H9 (cell line): ENCODE measurements at regions not wholly inside any gene's neighbourhood (a gene's known extent, or its start where the extent isn't known, plus 50 kb on each side); places are given as distances from the start of the nearest gene placed in this dataset.

Experiments
- DNase-seq: peaks from one replicate; pipeline ENCODE4 v3.0.0-alpha.2; 2017
- H2AFZ ChIP-seq: one replicate; pipeline ENCODE4 v1.6.1; 2013; ENCODE audit warnings: mild to moderate bottlenecking, low read length, control low read depth, moderate library complexity
- H2AK5ac ChIP-seq: 2 replicates; pipeline ENCODE4 v1.6.1; 2013; ENCODE audit warnings: low read length, control low read depth, mixed read lengths; ENCODE audit not compliant: insufficient read length
- H2BK120ac ChIP-seq: one replicate; pipeline ENCODE4 v1.6.1; 2013; ENCODE audit warnings: low read depth, mild to moderate bottlenecking, low read length, control low read depth, inconsistent platforms; ENCODE audit not compliant: poor library complexity, severe bottlenecking
- H2BK12ac ChIP-seq: 2 replicates; pipeline ENCODE4 v1.6.1; 2013; ENCODE audit warnings: low read length, control low read depth, mixed read lengths, low read depth; ENCODE audit not compliant: insufficient read length
- H2BK15ac ChIP-seq: 2 replicates; pipeline ENCODE4 v1.6.1; 2013; ENCODE audit warnings: low read depth, low read length, control low read depth
- H2BK20ac ChIP-seq: one replicate; pipeline ENCODE4 v1.6.1; 2013; ENCODE audit warnings: low read depth, mild to moderate bottlenecking, low read length, control low read depth, inconsistent platforms; ENCODE audit not compliant: poor library complexity, severe bottlenecking
- H2BK5ac ChIP-seq: 2 replicates; pipeline ENCODE4 v1.6.1; 2013; ENCODE audit warnings: low read length, control low read depth, mixed read lengths; ENCODE audit not compliant: insufficient read length
- H3K14ac ChIP-seq: 2 replicates; pipeline ENCODE4 v1.6.1; 2013; ENCODE audit warnings: low read length, control low read depth; ENCODE audit not compliant: insufficient read depth
- H3K18ac ChIP-seq: 2 replicates; pipeline ENCODE4 v1.6.1; 2013; ENCODE audit warnings: low read depth, mild to moderate bottlenecking, mixed read lengths, low read length, control low read depth; ENCODE audit not compliant: insufficient read length
- H3K23ac ChIP-seq: 2 replicates; pipeline ENCODE4 v1.6.1; 2013; ENCODE audit warnings: low read length, control low read depth, mixed read lengths, low read depth; ENCODE audit not compliant: insufficient read length
- H3K23me2 ChIP-seq: 2 replicates; pipeline ENCODE4 v1.6.1; 2013; ENCODE audit warnings: low read depth, mild to moderate bottlenecking, mixed read lengths, low read length, control low read depth; ENCODE audit not compliant: insufficient read length, poor library complexity, severe bottlenecking
- H3K27ac ChIP-seq: 2 replicates; pipeline ENCODE4 v1.5.1; 2013; ENCODE audit warnings: low read length, control low read depth, mixed read lengths, low read depth; ENCODE audit not compliant: insufficient read length
- H3K27me3 ChIP-seq: 2 replicates; pipeline ENCODE4 v1.6.1; 2013; ENCODE audit warnings: low read length, control low read depth, inconsistent platforms; ENCODE audit not compliant: insufficient read depth
- H3K4ac ChIP-seq: 2 replicates; pipeline ENCODE4 v1.6.1; 2013; ENCODE audit warnings: low read depth, mild to moderate bottlenecking, control low read depth, inconsistent platforms, low read length, moderate library complexity
- H3K4me1 ChIP-seq: 2 replicates; pipeline ENCODE4 v1.6.1; 2013; ENCODE audit warnings: low read length, control low read depth, inconsistent platforms; ENCODE audit not compliant: insufficient read depth
- H3K4me2 ChIP-seq: 2 replicates; pipeline ENCODE4 v1.6.1; 2013; ENCODE audit warnings: low read length, control low read depth, mixed read lengths; ENCODE audit not compliant: insufficient read length, insufficient read depth
- H3K56ac ChIP-seq: 2 replicates; pipeline ENCODE4 v1.6.1; 2013; ENCODE audit warnings: low read depth, mild to moderate bottlenecking, mixed read lengths, low read length, control low read depth; ENCODE audit not compliant: insufficient read length
- H3K79me1 ChIP-seq: 2 replicates; pipeline ENCODE4 v1.6.1; 2013; ENCODE audit warnings: low read depth, mild to moderate bottlenecking, moderate library complexity, low read length, control low read depth, inconsistent platforms; ENCODE audit not compliant: insufficient read depth, poor library complexity, severe bottlenecking
- H3K79me2 ChIP-seq: 2 replicates; pipeline ENCODE4 v1.6.1; 2013; ENCODE audit warnings: low read length, control low read depth, inconsistent platforms; ENCODE audit not compliant: insufficient read depth
- H3K9ac ChIP-seq: 2 replicates; pipeline ENCODE4 v1.6.1; 2013; ENCODE audit warnings: low read length, control low read depth, mixed read lengths; ENCODE audit not compliant: insufficient read length; ENCODE audit errors: extremely low read depth
- H3K9me3 ChIP-seq: one replicate; pipeline ENCODE4 v1.6.1; 2013; ENCODE audit warnings: low read depth, low read length, inconsistent platforms; ENCODE audit not compliant: control insufficient read depth
- H3T11ph ChIP-seq: one replicate; pipeline ENCODE4 v1.6.1; 2013; ENCODE audit warnings: mild to moderate bottlenecking, low read length, control low read depth, inconsistent platforms
- H4K20me1 ChIP-seq: one replicate; pipeline ENCODE4 v1.6.1; 2013; ENCODE audit not compliant: control insufficient read depth, insufficient read length, insufficient read depth
- H4K5ac ChIP-seq: 2 replicates; pipeline ENCODE4 v1.6.1; 2013; ENCODE audit warnings: low read depth, mild to moderate bottlenecking, mixed read lengths, low read length, control low read depth; ENCODE audit not compliant: insufficient read length
- H4K8ac ChIP-seq: replicated peaks from 2 replicates; pipeline ENCODE4 v1.6.1; 2013; ENCODE audit warnings: low read length, control low read depth, mixed read lengths, low read depth; ENCODE audit not compliant: insufficient read length
- H4K91ac ChIP-seq: 2 replicates; pipeline ENCODE4 v1.6.1; 2013; ENCODE audit warnings: low read depth, mild to moderate bottlenecking, moderate library complexity, mixed read lengths, low read length, control low read depth; ENCODE audit not compliant: insufficient read length
- H3K27ac Mint-ChIP-seq, 3 experiments: 2 replicates in 2 of 3; 3 replicates in 1 of 3; pipeline ENCODE4 v1.8.0; 2020 to 2021; ENCODE audit warnings: mixed read lengths in 3 of 3, mild to moderate bottlenecking in 1 of 3, moderate library complexity in 1 of 3
- H3K27me3 Mint-ChIP-seq: 2 replicates; pipeline ENCODE4 v1.8.0; 2021; ENCODE audit warnings: low read depth, mild to moderate bottlenecking, moderate library complexity, mixed read lengths
- H3K36me3 Mint-ChIP-seq, 3 experiments: 2 replicates in 2 of 3; 3 replicates in 1 of 3; pipeline ENCODE4 v1.8.0; 2020 to 2021; ENCODE audit warnings: low read depth in 3 of 3, mixed read lengths in 3 of 3; ENCODE audit not compliant: insufficient read depth in 1 of 3
- H3K4me1 Mint-ChIP-seq, 2 experiments: 2 replicates each; pipeline ENCODE4 v1.8.0; 2020; ENCODE audit warnings: mixed read lengths in 2 of 2
- H3K4me3 Mint-ChIP-seq, 2 experiments: 2 replicates in 1 of 2; 3 replicates in 1 of 2; pipeline ENCODE4 v1.8.0; 2020 to 2021; ENCODE audit warnings: mild to moderate bottlenecking in 2 of 2, mixed read lengths in 2 of 2, moderate library complexity in 1 of 2
- H3K9me3 Mint-ChIP-seq, 2 experiments: 2 replicates in 1 of 2; 3 replicates in 1 of 2; pipeline ENCODE4 v1.8.0; 2020; ENCODE audit warnings: mild to moderate bottlenecking in 2 of 2, mixed read lengths in 2 of 2, moderate library complexity in 1 of 2
- WGBS: extraction: QIAGEN DNeasy Blood & Tissue Kit; methylation state at CpG from one replicate; pipeline ENCODE4 v1.1.7; 2013; ENCODE audit warnings: missing lambda C conversion rate, low lambda C conversion rate, mixed read lengths; ENCODE audit not compliant: insufficient read length; ENCODE audit errors: extremely low coverage; 5-methylcytosine and 5-hydroxymethylcytosine counted together
- TF ChIP-seq, protein P1 (sequence below): fragments of 200-600 bp; sonication (generic); conservative IDR thresholded peaks from 3 replicates; pipeline ENCODE4 v1.8.0; 2021; ENCODE audit warnings: antibody characterized with exemption, mild to moderate bottlenecking

DNA sequence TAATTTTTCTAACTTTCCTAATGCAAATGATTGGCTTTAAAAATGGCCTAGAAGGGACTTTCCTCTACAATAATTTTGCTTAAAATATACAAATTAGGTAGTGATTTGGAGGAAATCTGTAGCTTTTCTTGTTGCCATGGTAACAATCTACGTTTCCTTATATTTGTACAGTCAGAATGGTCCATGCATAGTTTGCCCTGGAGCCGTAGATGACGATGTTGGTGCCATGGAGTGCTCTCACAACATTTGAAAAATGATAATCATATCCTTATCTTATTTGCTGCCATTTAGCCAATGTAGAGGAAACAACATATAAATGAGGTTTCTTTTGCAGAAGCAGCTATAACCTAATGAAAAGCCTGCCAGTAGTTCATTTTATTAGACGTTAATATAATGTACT is 89.0 kb upstream of the NMU start:
- Histone ChIP-seq H2BK20ac (no peak overlapping the region), H3K9me3 (no peaks in the 10 kb centered on the region), H4K5ac (no peak overlapping the region), H2BK15ac (no peak overlapping the region), H3K14ac (no peak overlapping the region), H2AK5ac (no peak overlapping the region), H3K9ac (no peak overlapping the region), H3K4me1 (no peaks in the 10 kb centered on the region), H3K79me1 (no peaks in the 10 kb centered on the region), H2BK12ac (no peak overlapping the region), H3K27ac (no peak overlapping the region), H3K23me2 (no peaks in the 10 kb centered on the region), H2AFZ (no peak overlapping the region), H2BK5ac (no peak overlapping the region), H3K79me2 (no peaks in the 10 kb centered on the region), H3K23ac (no peak overlapping the region), H3K18ac (no peak overlapping the region), H3K56ac (no peak overlapping the region), H4K91ac (no peak overlapping the region), H3T11ph (no peak overlapping the region), H4K20me1 (no peaks in the 10 kb centered on the region), H3K4me2 (no peak overlapping the region), H2BK120ac (no peak overlapping the region), H3K4ac (no peak overlapping the region), H4K8ac (no peak overlapping the region), H3K27me3 (no peaks in the 10 kb centered on the region)
- whole genome bisulfite sequencing: no CpG with 5 or more reads among the region's 4 CpGs
- Mint-ChIP-seq H3K27ac (no peak overlapping the region), H3K4me1 (peaks cover 0 to 3% of the 10 kb centered on the region in 2 experiments; a peak in 2 of 4 replicates), H3K27me3 (no peaks in the 10 kb centered on the region), H3K9me3 (peaks cover 2 to 3% of the 10 kb centered on the region in 2 experiments; a peak in 3 of 5 replicates), H3K36me3 (no peaks in the 10 kb centered on the region), H3K4me3 (no peak overlapping the region)
- TF ChIP-seq, protein P1, sequence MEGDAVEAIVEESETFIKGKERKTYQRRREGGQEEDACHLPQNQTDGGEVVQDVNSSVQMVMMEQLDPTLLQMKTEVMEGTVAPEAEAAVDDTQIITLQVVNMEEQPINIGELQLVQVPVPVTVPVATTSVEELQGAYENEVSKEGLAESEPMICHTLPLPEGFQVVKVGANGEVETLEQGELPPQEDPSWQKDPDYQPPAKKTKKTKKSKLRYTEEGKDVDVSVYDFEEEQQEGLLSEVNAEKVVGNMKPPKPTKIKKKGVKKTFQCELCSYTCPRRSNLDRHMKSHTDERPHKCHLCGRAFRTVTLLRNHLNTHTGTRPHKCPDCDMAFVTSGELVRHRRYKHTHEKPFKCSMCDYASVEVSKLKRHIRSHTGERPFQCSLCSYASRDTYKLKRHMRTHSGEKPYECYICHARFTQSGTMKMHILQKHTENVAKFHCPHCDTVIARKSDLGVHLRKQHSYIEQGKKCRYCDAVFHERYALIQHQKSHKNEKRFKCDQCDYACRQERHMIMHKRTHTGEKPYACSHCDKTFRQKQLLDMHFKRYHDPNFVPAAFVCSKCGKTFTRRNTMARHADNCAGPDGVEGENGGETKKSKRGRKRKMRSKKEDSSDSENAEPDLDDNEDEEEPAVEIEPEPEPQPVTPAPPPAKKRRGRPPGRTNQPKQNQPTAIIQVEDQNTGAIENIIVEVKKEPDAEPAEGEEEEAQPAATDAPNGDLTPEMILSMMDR: no peak
- no peak for DNase-seq
